Naive thymus-derived CD4-positive, alpha-beta T cell (primary cell): ENCODE measurements at regions not wholly inside any gene's neighbourhood (a gene's known extent, or its start where the extent isn't known, plus 50 kb on each side); places are given as distances from the start of the nearest gene placed in this dataset.
"Not testable (repeated sequence)": the region's sequence is repeated elsewhere in the genome, so short reads cannot be mapped to it uniquely, and the experiment has no call there.

Experiments
- ATAC-seq: fragments of 150-1000 bp; cut with Tn5 transposase; 2 replicates; pipeline ENCODE4 v1.10.0; 2021; ENCODE audit warnings: mild to moderate bottlenecking, moderate library complexity
- CTCF ChIA-PET: fragments of 350-600 bp; sonication (Branson Sonifier 250); formaldehyde crosslinking; loops from one replicate; lab custom pipeline; 2021; ENCODE audit warnings: antibody characterized with exemption; lab: Charles Lee
- POLR2A ChIA-PET: fragments of 350-600 bp; sonication (Branson Sonifier 250); formaldehyde crosslinking; loops from one replicate; lab custom pipeline; 2021; ENCODE audit warnings: antibody characterized with exemption, inconsistent platforms; lab: Charles Lee
- DNase-seq, 9 donors: peaks; one replicate each; pipeline versions ENCODE4 v3.0.0 to v3.0.0-alpha.2; 2020 to 2022; ENCODE audit warnings: mixed read lengths in 1 of 9
- H3K27ac ChIP-seq: one replicate; pipeline ENCODE4 v1.7.0; 2013; ENCODE audit warnings: mild to moderate bottlenecking, low read depth, low read length, moderate library complexity
- H3K27me3 ChIP-seq, 2 donors: one replicate each; pipeline ENCODE4 v1.7.0; 2013; ENCODE audit warnings: low read length in 2 of 2, mild to moderate bottlenecking in 2 of 2, moderate library complexity in 2 of 2; ENCODE audit not compliant: control insufficient read depth in 2 of 2, insufficient read depth in 2 of 2
- H3K36me3 ChIP-seq, 3 experiments: 1 replicate in 2 of 3; 2 replicates in 1 of 3; pipeline ENCODE4 v1.7.0; 2013; ENCODE audit warnings: low read length in 3 of 3, mild to moderate bottlenecking in 3 of 3, moderate library complexity in 1 of 3; ENCODE audit not compliant: insufficient read depth in 3 of 3, control insufficient read depth in 2 of 3
- H3K4me1 ChIP-seq, 2 donors: one replicate each; pipeline ENCODE4 v1.7.0; 2013; ENCODE audit warnings: low read length in 2 of 2, mild to moderate bottlenecking in 2 of 2, moderate library complexity in 1 of 2; ENCODE audit not compliant: control insufficient read depth in 2 of 2, insufficient read depth in 2 of 2
- H3K4me3 ChIP-seq: 2 replicates; pipeline ENCODE4 v1.7.0; 2013; ENCODE audit warnings: mild to moderate bottlenecking, low read length
- H3K9me3 ChIP-seq, 3 experiments: 1 replicate in 2 of 3; 2 replicates in 1 of 3; pipeline ENCODE4 v1.7.0; 2013; ENCODE audit warnings: low read length in 3 of 3; ENCODE audit not compliant: control insufficient read depth in 2 of 3
- H3K27ac Mint-ChIP-seq, 9 donors: one replicate each; pipeline ENCODE4 v1.8.0; 2020 to 2022; ENCODE audit warnings: mixed read lengths in 9 of 9, mild to moderate bottlenecking in 8 of 9, moderate library complexity in 5 of 9, inconsistent platforms in 2 of 9
- H3K27me3 Mint-ChIP-seq, 5 donors: one replicate each; pipeline ENCODE4 v1.8.0; 2021 to 2022; ENCODE audit warnings: mixed read lengths in 5 of 5, mild to moderate bottlenecking in 1 of 5
- H3K36me3 Mint-ChIP-seq, 5 donors: one replicate each; pipeline ENCODE4 v1.8.0; 2020 to 2022; ENCODE audit warnings: mixed read lengths in 5 of 5, mild to moderate bottlenecking in 3 of 5, inconsistent platforms in 1 of 5
- H3K4me1 Mint-ChIP-seq, 7 donors: one replicate each; pipeline ENCODE4 v1.8.0; 2020 to 2022; ENCODE audit warnings: mixed read lengths in 7 of 7, mild to moderate bottlenecking in 3 of 7, inconsistent platforms in 1 of 7
- H3K4me3 Mint-ChIP-seq, 10 donors: one replicate each; pipeline ENCODE4 v1.8.0; 2020 to 2022; ENCODE audit warnings: mild to moderate bottlenecking in 10 of 10, mixed read lengths in 10 of 10, moderate library complexity in 6 of 10, inconsistent platforms in 2 of 10
- H3K9me3 Mint-ChIP-seq, 11 donors: one replicate each; pipeline ENCODE4 v1.8.0; 2020 to 2022; ENCODE audit warnings: mixed read lengths in 11 of 11, mild to moderate bottlenecking in 4 of 11, inconsistent platforms in 1 of 11, moderate library complexity in 1 of 11
- intact Hi-C, 2 donors: fragments of 100-400 bp; cut with micrococcal nuclease; formaldehyde crosslinking; loops; one replicate each; pipeline ENCODE4 v1.15.1; 2023

DNA sequence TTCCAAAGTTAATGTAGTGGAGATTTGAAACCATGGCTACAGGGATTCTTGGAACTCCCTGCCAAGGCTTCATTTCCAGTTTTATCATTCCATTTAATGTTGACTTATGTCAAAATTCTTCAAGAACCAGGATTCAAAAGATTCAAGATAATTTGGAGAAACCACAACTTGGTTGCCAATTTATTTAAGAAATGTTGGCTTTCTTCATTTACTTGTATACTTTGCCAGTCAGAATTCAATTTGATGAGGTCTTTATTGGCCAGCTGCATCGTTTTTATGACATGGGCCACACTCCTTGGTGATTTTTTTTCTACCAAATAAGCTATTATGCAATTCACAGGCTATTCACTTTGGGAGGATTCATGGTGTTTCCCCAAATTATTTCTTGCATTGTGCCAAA is 53.1 kb upstream of the RASEF start:
- no peak for DNase-seq
- Histone ChIP-seq H3K4me3 (no peak overlapping the region), H3K9me3 (peaks cover 0 to 6% (median 0%) of the 10 kb centered on the region in 3 experiments), H3K27me3 (no peaks in the 10 kb centered on the region), H3K4me1 (no peaks in the 10 kb centered on the region), H3K36me3 (no peaks in the 10 kb centered on the region), H3K27ac (no peak overlapping the region)
- POLR2A ChIA-PET, result no interaction called here
- CTCF ChIA-PET, result no interaction called here
- Mint-ChIP-seq H3K9me3 (peaks cover 7 to 32% (median 18%) of the 10 kb centered on the region in 11 donors), H3K36me3 (peaks cover 0 to 11% (median 0%) of the 10 kb centered on the region in 5 donors), H3K4me3 (no peak overlapping the region), H3K27ac (no peak overlapping the region), H3K4me1 (no peaks in the 10 kb centered on the region), H3K27me3 (no peaks in the 10 kb centered on the region)
- intact Hi-C loops, result no loop called here
- ATAC-seq, result no peak

DNA sequence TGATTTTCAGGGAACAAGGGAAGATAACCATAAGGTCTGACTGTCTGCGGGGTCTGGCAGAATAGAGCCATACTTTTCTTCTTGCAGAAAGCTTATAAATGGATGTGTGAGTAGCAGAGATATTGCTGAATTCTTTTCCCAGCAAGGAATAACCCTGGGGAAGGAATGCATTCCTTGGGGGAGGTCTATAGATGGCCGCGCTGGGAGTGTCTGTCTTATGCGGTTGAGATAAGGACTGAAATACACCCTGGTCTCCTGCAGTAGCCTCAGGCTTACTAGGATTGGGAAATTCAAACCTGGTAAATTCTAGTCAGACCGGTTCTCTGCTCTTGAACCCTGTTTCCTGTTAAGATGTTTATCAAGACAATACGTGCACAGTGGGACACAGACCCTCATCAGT is 50.5 kb upstream of the RASEF start:
- CTCF ChIA-PET, result interaction anchor here (0.6 kb wide), 1 partner anchor 222 kb away, joined by 4 read pairs; no protein-coding TSS in a partner anchor
- H3K36me3 Mint-ChIP-seq, result peaks cover 0 to 11% (median 0%) of the 10 kb centered on the region in 5 donors
- intact Hi-C loops, result not testable (repeated sequence)

More for the DNA sequence above, 50.5 kb upstream of the RASEF start:
- H3K4me1 ChIP-seq, POLR2A ChIA-PET, H3K4me3 Mint-ChIP-seq, H3K4me3 ChIP-seq, H3K36me3 ChIP-seq, H3K27ac Mint-ChIP-seq, H3K4me1 Mint-ChIP-seq, H3K9me3 ChIP-seq, H3K27me3 Mint-ChIP-seq, H3K27ac ChIP-seq, ATAC-seq, H3K27me3 ChIP-seq, DNase-seq: not testable (repeated sequence)
- H3K9me3 Mint-ChIP-seq, result peaks cover 7 to 35% (median 16%) of the 10 kb centered on the region in 11 donors
